ENCODE measurements at regions not wholly inside any gene's neighbourhood (a gene's known extent, or its start where the extent isn't known, plus 50 kb on each side); places are given as distances from the start of the nearest gene placed in this dataset.

GRCh38 chr12:89135976-89136634 lies 216.2 kb downstream of the DUSP6 start:
- TF ChIP-seq CTCF (IDR thresholded peaks at IDR 0.05; ENCODE audit: low read length) (no peak), EZH2 (optimal IDR thresholded peaks at IDR 0.05; ENCODE audit: low read depth, low read length) (no peak), EZH2phosphoT487 (IDR thresholded peaks at IDR 0.05; ENCODE audit: low read length) (no peak)
- H3K9ac ChIP-seq (ENCODE audit: low read length) = no peak overlapping the region
- no peaks in the 10 kb centered on the region for H3K27me3 ChIP-seq (replicated peaks; ENCODE audit: insufficient read depth, low read length)
- H3K9me3 ChIP-seq (replicated peaks; ENCODE audit: insufficient read depth, low read length) = no peaks in the 10 kb centered on the region
- H4K20me1 ChIP-seq (ENCODE audit: insufficient read depth, low read length) = no peaks in the 10 kb centered on the region
- DNase-seq = no peak
- no peaks in the 10 kb centered on the region for H3K36me3 ChIP-seq (replicated peaks; ENCODE audit: insufficient read depth, low read length)
- no peaks in the 10 kb centered on the region for H3F3A ChIP-seq (ENCODE audit: insufficient read depth, low read length)
- H3K4me2 ChIP-seq (ENCODE audit: low read depth, low read length) = no peak overlapping the region
- no peaks in the 10 kb centered on the region for H3K79me2 ChIP-seq (ENCODE audit: low read length)
- no peak overlapping the region for H3K27ac ChIP-seq (ENCODE audit: low read length)
- H3K9me2 ChIP-seq (replicated peaks; ENCODE audit: insufficient read depth, low read length) = no peaks in the 10 kb centered on the region
- H2AFZ ChIP-seq (ENCODE audit: low read length) = no peak overlapping the region
- no peaks in the 10 kb centered on the region for H3K4me1 ChIP-seq (ENCODE audit: low read length)
- H3K4me3 ChIP-seq (ENCODE audit: low read length) = no peak overlapping the region

DNA sequence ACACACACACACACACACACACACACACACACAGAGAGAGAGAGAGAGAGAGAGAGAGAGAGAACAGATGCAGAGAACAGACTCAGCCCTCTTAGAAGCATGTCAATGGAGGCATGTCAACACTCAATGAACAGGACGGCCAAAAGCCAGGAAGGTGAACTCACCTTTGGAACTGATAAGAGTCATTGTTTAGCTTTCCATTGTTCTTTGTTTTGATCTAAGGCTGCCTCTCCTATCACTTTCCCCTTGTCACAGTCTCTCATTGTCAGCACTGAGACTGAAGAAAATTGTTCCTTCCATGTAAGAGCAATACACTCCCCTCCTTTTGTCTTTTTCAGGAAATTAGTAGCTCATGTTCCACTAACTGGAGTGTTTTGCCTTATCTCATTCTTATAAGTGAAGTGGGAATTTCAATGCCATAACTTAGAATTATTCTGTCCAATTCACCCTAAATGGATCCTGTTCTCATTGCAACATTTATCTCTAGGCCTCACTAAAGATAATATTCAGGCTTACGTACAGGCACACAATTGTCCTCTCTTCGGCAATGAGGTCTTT lies 218.0 kb downstream of the DUSP6 start:
- no peaks in the 10 kb centered on the region for H3F3A ChIP-seq (ENCODE audit: insufficient read depth, low read length)
- no peak overlapping the region for H3K27ac ChIP-seq (ENCODE audit: low read length)
- H4K20me1 ChIP-seq (ENCODE audit: insufficient read depth, low read length) = no peaks in the 10 kb centered on the region
- H3K9ac ChIP-seq (ENCODE audit: low read length) = no peak overlapping the region
- H3K36me3 ChIP-seq (replicated peaks; ENCODE audit: insufficient read depth, low read length) = no peaks in the 10 kb centered on the region
- no peaks in the 10 kb centered on the region for H3K9me3 ChIP-seq (replicated peaks; ENCODE audit: insufficient read depth, low read length)
- H3K4me1 ChIP-seq (ENCODE audit: low read length) = no peaks in the 10 kb centered on the region
- no peak overlapping the region for H2AFZ ChIP-seq (ENCODE audit: low read length)
- no peak for DNase-seq
- no peak overlapping the region for H3K4me2 ChIP-seq (ENCODE audit: low read depth, low read length)
- H3K9me2 ChIP-seq (replicated peaks; ENCODE audit: insufficient read depth, low read length) = no peaks in the 10 kb centered on the region
- no peaks in the 10 kb centered on the region for H3K79me2 ChIP-seq (ENCODE audit: low read length)
- H3K27me3 ChIP-seq (replicated peaks; ENCODE audit: insufficient read depth, low read length) = no peaks in the 10 kb centered on the region
- TF ChIP-seq EZH2 (optimal IDR thresholded peaks at IDR 0.05; ENCODE audit: low read depth, low read length) (no peak), CTCF (IDR thresholded peaks at IDR 0.05; ENCODE audit: low read length) (no peak), EZH2phosphoT487 (IDR thresholded peaks at IDR 0.05; ENCODE audit: low read length) (no peak)
- H3K4me3 ChIP-seq (ENCODE audit: low read length) = no peak overlapping the region

DNA sequence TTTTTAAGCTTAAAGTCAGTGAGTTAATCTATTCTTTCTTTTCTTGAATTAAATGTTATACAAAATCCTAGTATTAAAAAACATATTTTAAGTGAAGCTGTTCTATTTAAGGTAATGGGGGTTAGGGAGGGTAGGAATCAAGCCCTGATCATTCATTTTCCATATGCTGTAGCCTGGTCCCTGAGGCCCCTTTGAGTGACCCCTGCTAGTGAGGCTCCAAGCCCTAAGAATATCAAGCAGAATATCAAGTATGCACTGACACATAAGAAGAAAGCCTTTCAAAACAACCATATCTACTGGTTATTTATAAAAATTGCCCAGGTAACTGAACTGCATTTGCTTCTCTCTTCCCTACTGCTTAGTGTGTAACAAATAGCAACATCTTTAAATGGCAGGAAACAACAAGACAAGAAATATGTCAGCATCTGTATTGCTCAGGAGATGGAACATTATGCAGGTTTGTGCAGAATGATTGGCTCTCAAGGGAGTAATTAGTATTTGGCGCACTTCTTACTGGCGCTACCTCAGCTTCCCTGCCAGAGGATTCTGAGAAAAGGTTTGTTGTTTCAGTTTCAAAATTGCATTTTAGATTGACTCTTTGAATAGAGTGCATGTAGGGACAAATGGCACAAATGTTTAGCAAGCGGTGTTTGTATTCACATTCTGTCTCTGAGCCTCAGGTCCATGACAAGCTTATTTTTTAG lies 223.0 kb downstream of the DUSP6 start:
- no peaks in the 10 kb centered on the region for H3K27me3 ChIP-seq (replicated peaks; ENCODE audit: insufficient read depth, low read length)
- H2AFZ ChIP-seq (ENCODE audit: low read length) = no peak overlapping the region
- no peaks in the 10 kb centered on the region for H3K79me2 ChIP-seq (ENCODE audit: low read length)
- H3F3A ChIP-seq (ENCODE audit: insufficient read depth, low read length) = no peaks in the 10 kb centered on the region
- H3K4me1 ChIP-seq (ENCODE audit: low read length) = no peaks in the 10 kb centered on the region
- no peak overlapping the region for H3K4me2 ChIP-seq (ENCODE audit: low read depth, low read length)
- no peak overlapping the region for H3K9ac ChIP-seq (ENCODE audit: low read length)
- no peaks in the 10 kb centered on the region for H3K9me3 ChIP-seq (replicated peaks; ENCODE audit: insufficient read depth, low read length)
- no peaks in the 10 kb centered on the region for H3K9me2 ChIP-seq (replicated peaks; ENCODE audit: insufficient read depth, low read length)
- H3K4me3 ChIP-seq (ENCODE audit: low read length) = no peak overlapping the region
- no peaks in the 10 kb centered on the region for H3K36me3 ChIP-seq (replicated peaks; ENCODE audit: insufficient read depth, low read length)
- no peaks in the 10 kb centered on the region for H4K20me1 ChIP-seq (ENCODE audit: insufficient read depth, low read length)
- H3K27ac ChIP-seq (ENCODE audit: low read length) = no peak overlapping the region
- no peak for TF ChIP-seq CTCF (IDR thresholded peaks at IDR 0.05; ENCODE audit: low read length)
- no peak for TF ChIP-seq EZH2 (optimal IDR thresholded peaks at IDR 0.05; ENCODE audit: low read depth, low read length)
- no peak for TF ChIP-seq EZH2phosphoT487 (IDR thresholded peaks at IDR 0.05; ENCODE audit: low read length)
- peak; percentile 66 for DNase-seq

Measured in MM.1S (cell line).